Stimulated activated CD8-positive, alpha-beta memory T cell treated with anti-CD3 and anti-CD28 coated beads, Interleukin-4, amount 100 ng/mL, for 1 hour (primary cell): ENCODE measurements at regions not wholly inside any gene's neighbourhood (a gene's known extent, or its start where the extent isn't known, plus 50 kb on each side); places are given as distances from the start of the nearest gene placed in this dataset.
"Not testable (repeated sequence)": the region's sequence is repeated elsewhere in the genome, so short reads cannot be mapped to it uniquely, and the experiment has no call there.

Experiments
- DNase-seq, 2 donors: peaks; one replicate each; pipeline ENCODE4 v3.0.0-alpha.2; 2020; ENCODE audit warnings: low read depth in 2 of 2, low spot score in 1 of 2

- DNase-seq = no peak
Measured at GRCh38 chr20:50325215-50325614, 134.6 kb downstream of the CEBPB start.

- no peak for DNase-seq
Measured at GRCh38 chr20:50325651-50326050, 135.0 kb downstream of the CEBPB start.

- DNase-seq = no peak
Measured at GRCh38 chr20:50327666-50328065, 137.0 kb downstream of the CEBPB start.

- DNase-seq = no peak
Measured at GRCh38 chr20:50328222-50328979, 137.8 kb downstream of the CEBPB start.

GRCh38 chr20:50328996-50329898 is 138.6 kb downstream of the CEBPB start:
- DNase-seq = no peak

- no peak for DNase-seq
Measured at GRCh38 chr20:50329981-50330503, 139.4 kb downstream of the CEBPB start.

GRCh38 chr20:50330504-50331313 is 140.1 kb downstream of the CEBPB start:
- no peak for DNase-seq

GRCh38 chr20:50331469-50332363 is 141.1 kb downstream of the CEBPB start:
- DNase-seq = no peak

- DNase-seq = no peak
Measured at GRCh38 chr20:50332491-50332980, 141.9 kb downstream of the CEBPB start.

GRCh38 chr20:50333131-50333670 is 142.6 kb downstream of the CEBPB start:
- no peak for DNase-seq

- no peak for DNase-seq
Measured at GRCh38 chr20:50333812-50334211, 143.2 kb downstream of the CEBPB start.

- not testable (repeated sequence) for DNase-seq
Measured at GRCh38 chr20:50334512-50334911, 143.9 kb downstream of the CEBPB start.

GRCh38 chr20:50335105-50335504 is 144.5 kb downstream of the CEBPB start:
- DNase-seq = no peak

- no peak for DNase-seq
Measured at GRCh38 chr20:50335866-50336265, 145.2 kb downstream of the CEBPB start.

- no peak for DNase-seq
Measured at GRCh38 chr20:50336661-50337060, 146.0 kb downstream of the CEBPB start.

GRCh38 chr20:50337521-50338466 is 147.2 kb downstream of the CEBPB start:
- no peak for DNase-seq

GRCh38 chr20:50338479-50339391 is 148.1 kb downstream of the CEBPB start:
- DNase-seq = no peak
